ENCODE measurements at regions not wholly inside any gene's neighbourhood (a gene's known extent, or its start where the extent isn't known, plus 50 kb on each side); places are given as distances from the start of the nearest gene placed in this dataset.

GRCh38 chr11:98027652-98028051 is 993.1 kb upstream of the CNTN5 start:
- Histone ChIP-seq H3K36me3 (ENCODE audit: control insufficient read depth in 4 of 4, insufficient read depth in 3 of 4, low read depth in 1 of 4, low read length in 3 of 4) (no peaks in the 10 kb centered on the region), H3K9me3 (ENCODE audit: control insufficient read depth in 4 of 4, low read length in 3 of 4) (no peaks in the 10 kb centered on the region), H3K27ac (ENCODE audit: low read depth in 1 of 2, low read length in 2 of 2) (no peak overlapping the region), H3K9ac (ENCODE audit: low read depth in 1 of 2, low read length in 2 of 2) (no peak overlapping the region), H3K4me3 (ENCODE audit: low read depth in 1 of 3, low read length in 3 of 3) (no peak overlapping the region), H3K27me3 (ENCODE audit: control insufficient read depth in 4 of 4, insufficient read depth in 4 of 4, low read length in 3 of 4) (no peaks in the 10 kb centered on the region), H3K4me1 (ENCODE audit: control insufficient read depth in 4 of 4, insufficient read depth in 4 of 4, low read length in 3 of 4) (no peaks in the 10 kb centered on the region)
- WGBS = 44% methylated on average over 2 of the region's 2 CpGs
- no peak for DNase-seq (ENCODE audit: low spot score)
- no peak for TF ChIP-seq TAF1 (conservative IDR thresholded peaks at IDR 0.05)
- no peak for TF ChIP-seq CTCF (IDR thresholded peaks at IDR 0.05; ENCODE audit: low read depth, low read length, missing input control)
- TF ChIP-seq MAX (IDR thresholded peaks at IDR 0.05) = no peak
- TF ChIP-seq ATF3 (IDR thresholded peaks at IDR 0.05) = no peak
- TF ChIP-seq HNF4G (IDR thresholded peaks at IDR 0.05) = no peak
- no peak for TF ChIP-seq NR2F2 (IDR thresholded peaks at IDR 0.05)
- no peak for TF ChIP-seq SP1 (IDR thresholded peaks at IDR 0.05)
- TF ChIP-seq ZBTB33 (IDR thresholded peaks at IDR 0.05) = no peak
- TF ChIP-seq JUND (IDR thresholded peaks at IDR 0.05) = no peak
- TF ChIP-seq RAD21 (IDR thresholded peaks at IDR 0.05) = no peak
- no peak for TF ChIP-seq RXRA (IDR thresholded peaks at IDR 0.05)

- H3K9ac ChIP-seq (ENCODE audit: low read depth in 1 of 2, low read length in 2 of 2) = no peak overlapping the region
- H3K4me3 ChIP-seq (ENCODE audit: low read depth in 1 of 3, low read length in 3 of 3) = no peak overlapping the region
- peaks cover 0 to 2% (median 0%) of the 10 kb centered on the region in 4 donors for H3K9me3 ChIP-seq (ENCODE audit: control insufficient read depth in 4 of 4, low read length in 3 of 4)
- H3K27me3 ChIP-seq (ENCODE audit: control insufficient read depth in 4 of 4, insufficient read depth in 4 of 4, low read length in 3 of 4) = no peaks in the 10 kb centered on the region
- no peak for DNase-seq (ENCODE audit: low spot score)
- TF ChIP-seq YY1 (IDR thresholded peaks at IDR 0.05) (no peak), HNF4G (IDR thresholded peaks at IDR 0.05) (no peak), CTCF (IDR thresholded peaks at IDR 0.05; ENCODE audit: low read depth, low read length, missing input control) (no peak), ATF3 (IDR thresholded peaks at IDR 0.05) (no peak), FOXA1 (IDR thresholded peaks at IDR 0.05) (no peak), FOXA2 (IDR thresholded peaks at IDR 0.05) (no peak), RAD21 (IDR thresholded peaks at IDR 0.05) (no peak), HNF4A (conservative IDR thresholded peaks at IDR 0.05) (no peak), MAX (IDR thresholded peaks at IDR 0.05) (no peak), GABPA (IDR thresholded peaks at IDR 0.05 in 1 of 2, conservative IDR thresholded peaks at IDR 0.05 in 1 of 2) (no peak), JUND (IDR thresholded peaks at IDR 0.05) (no peak), EGR1 (IDR thresholded peaks at IDR 0.05; ENCODE audit: low read depth in 2 of 2) (no peak)
- WGBS = 58% methylated on average over 1 of the region's 1 CpG
- no peaks in the 10 kb centered on the region for H3K36me3 ChIP-seq (ENCODE audit: control insufficient read depth in 4 of 4, insufficient read depth in 3 of 4, low read depth in 1 of 4, low read length in 3 of 4)
- H3K4me1 ChIP-seq (ENCODE audit: control insufficient read depth in 4 of 4, insufficient read depth in 4 of 4, low read length in 3 of 4) = no peaks in the 10 kb centered on the region
- no peak overlapping the region for H3K27ac ChIP-seq (ENCODE audit: low read depth in 1 of 2, low read length in 2 of 2)
Measured at GRCh38 chr11:98029832-98030231, 990.9 kb upstream of the CNTN5 start.
